Left ventricle myocardium inferior (tissue), 1 donor: ENCODE measurements at regions not wholly inside any gene's neighbourhood (a gene's known extent, or its start where the extent isn't known, plus 50 kb on each side); places are given as distances from the start of the nearest gene placed in this dataset.

Source experiments
- DNase-seq: peaks from one replicate; pipeline ENCODE4 v3.0.0-alpha.2; 2020
- H3K27ac ChIP-seq: fragments of 200-600 bp; replicated peaks from 2 replicates; pipeline ENCODE4 v1.8.0; 2021
- H3K27me3 ChIP-seq: fragments of 200-600 bp; 2 replicates; pipeline ENCODE4 v1.8.0; 2021; ENCODE audit warnings: low read depth
- H3K36me3 ChIP-seq: fragments of 200-600 bp; 2 replicates; pipeline ENCODE4 v1.8.0; 2021
- H3K4me1 ChIP-seq: fragments of 200-600 bp; 2 replicates; pipeline ENCODE4 v1.8.0; 2021
- H3K4me3 ChIP-seq: fragments of 200-600 bp; 2 replicates; pipeline ENCODE4 v1.8.0; 2021; ENCODE audit warnings: mild to moderate bottlenecking, moderate library complexity
- H3K9me3 ChIP-seq: fragments of 200-600 bp; replicated peaks from 2 replicates; pipeline ENCODE4 v1.8.0; 2021
- intact Hi-C: fragments of 100-400 bp; cut with micrococcal nuclease; formaldehyde crosslinking; loops from one replicate; pipeline ENCODE4 v1.11.0; 2022
- TF ChIP-seq, protein P1 (sequence below): fragments of 200-600 bp; IDR thresholded peaks from 2 replicates; pipeline ENCODE4 v1.8.0; 2021; ENCODE audit warnings: antibody characterized with exemption, mild to moderate bottlenecking, borderline replicate concordance
- donor health status: DM: no; HTN: yes; CAD: no; lungs with severe emphysema.

DNA sequence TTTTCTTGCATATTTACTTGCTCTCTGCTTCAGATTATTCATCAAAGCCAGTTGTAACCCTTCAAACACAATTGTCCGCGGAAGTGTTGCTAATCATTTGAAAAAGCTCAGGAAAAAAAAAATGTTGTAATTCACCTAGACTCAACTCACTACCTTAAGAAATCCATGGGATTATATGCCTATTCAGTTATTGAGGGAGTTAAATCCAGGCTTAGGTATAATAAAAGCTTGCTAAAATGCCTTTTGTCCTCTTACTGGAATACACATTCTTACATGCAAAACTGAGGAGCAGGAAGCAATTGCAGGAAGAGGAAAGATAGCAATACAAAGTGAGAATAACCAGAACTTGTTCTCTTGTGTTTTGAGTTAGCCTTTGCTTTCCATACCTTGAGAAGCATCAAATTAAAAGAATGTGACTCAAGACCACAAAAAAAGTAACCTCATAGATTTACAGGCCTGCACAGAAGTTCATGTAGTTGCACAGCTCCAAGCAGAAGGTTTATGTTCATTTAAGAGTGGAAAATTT lies 91.4 kb upstream of the FAM241A start:
- intact Hi-C loops: no loop called here
- Histone ChIP-seq H3K4me3 (no peak overlapping the region), H3K4me1 (no peaks in the 10 kb centered on the region), H3K27ac (no peak overlapping the region), H3K36me3 (no peaks in the 10 kb centered on the region), H3K9me3 (no peaks in the 10 kb centered on the region), H3K27me3 (no peaks in the 10 kb centered on the region)
- DNase-seq: no peak
- TF ChIP-seq, protein P1, sequence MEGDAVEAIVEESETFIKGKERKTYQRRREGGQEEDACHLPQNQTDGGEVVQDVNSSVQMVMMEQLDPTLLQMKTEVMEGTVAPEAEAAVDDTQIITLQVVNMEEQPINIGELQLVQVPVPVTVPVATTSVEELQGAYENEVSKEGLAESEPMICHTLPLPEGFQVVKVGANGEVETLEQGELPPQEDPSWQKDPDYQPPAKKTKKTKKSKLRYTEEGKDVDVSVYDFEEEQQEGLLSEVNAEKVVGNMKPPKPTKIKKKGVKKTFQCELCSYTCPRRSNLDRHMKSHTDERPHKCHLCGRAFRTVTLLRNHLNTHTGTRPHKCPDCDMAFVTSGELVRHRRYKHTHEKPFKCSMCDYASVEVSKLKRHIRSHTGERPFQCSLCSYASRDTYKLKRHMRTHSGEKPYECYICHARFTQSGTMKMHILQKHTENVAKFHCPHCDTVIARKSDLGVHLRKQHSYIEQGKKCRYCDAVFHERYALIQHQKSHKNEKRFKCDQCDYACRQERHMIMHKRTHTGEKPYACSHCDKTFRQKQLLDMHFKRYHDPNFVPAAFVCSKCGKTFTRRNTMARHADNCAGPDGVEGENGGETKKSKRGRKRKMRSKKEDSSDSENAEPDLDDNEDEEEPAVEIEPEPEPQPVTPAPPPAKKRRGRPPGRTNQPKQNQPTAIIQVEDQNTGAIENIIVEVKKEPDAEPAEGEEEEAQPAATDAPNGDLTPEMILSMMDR: no peak

DNA sequence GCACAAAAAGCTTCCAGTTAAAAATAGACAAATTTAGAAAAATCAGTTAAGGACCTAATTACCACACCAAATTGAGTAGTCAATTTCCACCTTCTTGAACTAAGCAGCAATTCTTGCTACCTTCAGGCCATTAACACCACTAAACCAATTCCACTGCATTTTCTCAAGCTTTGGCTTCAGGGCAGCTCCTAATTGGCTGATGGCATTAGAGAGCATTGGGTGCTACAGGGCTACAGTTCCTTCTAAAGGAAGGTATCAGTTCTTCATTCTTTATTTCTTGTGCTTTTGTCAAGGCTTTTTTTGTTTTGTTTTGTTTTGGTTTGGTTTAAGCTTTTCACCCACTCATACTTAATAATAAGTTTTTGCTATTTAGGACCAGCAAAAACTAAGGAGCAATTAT lies 90.2 kb upstream of the FAM241A start:
- no peak for DNase-seq
- Histone ChIP-seq H3K9me3 (no peaks in the 10 kb centered on the region), H3K4me3 (no peak overlapping the region), H3K27ac (no peak overlapping the region), H3K27me3 (no peaks in the 10 kb centered on the region), H3K36me3 (no peaks in the 10 kb centered on the region), H3K4me1 (no peaks in the 10 kb centered on the region)
- TF ChIP-seq, protein P1: no peak
- intact Hi-C loops: no loop called here

DNA sequence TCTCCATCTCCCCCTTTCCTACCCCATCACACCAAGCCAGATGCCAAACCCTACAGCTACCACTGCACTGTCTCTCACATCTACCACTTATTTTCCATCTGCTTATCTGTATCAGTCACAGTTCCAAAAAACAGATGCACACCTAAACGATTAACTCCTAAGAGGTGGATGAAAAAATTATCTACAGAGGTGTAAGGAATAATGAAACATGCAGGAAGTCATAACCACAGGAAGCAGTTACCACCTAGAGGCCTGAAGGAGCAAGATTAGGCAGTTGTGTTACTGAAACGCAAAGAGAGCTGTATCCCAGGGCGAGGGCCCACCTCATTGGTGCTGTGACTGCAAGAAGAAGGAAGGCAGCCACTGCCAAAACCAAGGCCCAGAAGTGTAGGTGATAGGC lies 87.8 kb upstream of the FAM241A start:
- Histone ChIP-seq H3K36me3 (no peaks in the 10 kb centered on the region), H3K4me3 (no peak overlapping the region), H3K9me3 (no peaks in the 10 kb centered on the region), H3K27me3 (no peaks in the 10 kb centered on the region), H3K4me1 (no peaks in the 10 kb centered on the region), H3K27ac (no peak overlapping the region)
- intact Hi-C loops: no loop called here
- TF ChIP-seq, protein P1: no peak
- no peak for DNase-seq

DNA sequence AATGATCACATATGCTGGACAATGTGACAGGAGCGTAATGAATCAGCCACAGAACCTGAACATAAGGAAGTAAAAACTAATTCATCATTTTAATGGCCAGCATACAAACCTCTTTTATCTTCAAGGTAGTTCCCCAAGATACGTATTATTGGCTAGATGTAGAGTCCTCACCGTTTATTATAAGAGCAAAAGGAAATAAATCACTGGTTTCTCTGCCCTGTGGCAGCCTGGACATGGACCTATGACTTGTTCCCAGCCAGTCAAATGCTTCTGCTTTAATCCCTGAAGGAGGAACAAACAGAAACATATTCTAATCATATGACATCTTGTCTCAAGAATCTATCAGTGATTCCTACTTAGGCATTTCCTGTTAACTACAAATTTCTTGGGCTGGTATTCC lies 86.8 kb upstream of the FAM241A start:
- Histone ChIP-seq H3K4me3 (no peak overlapping the region), H3K27me3 (no peaks in the 10 kb centered on the region), H3K9me3 (no peaks in the 10 kb centered on the region), H3K27ac (no peak overlapping the region), H3K36me3 (no peaks in the 10 kb centered on the region), H3K4me1 (no peaks in the 10 kb centered on the region)
- DNase-seq: no peak
- intact Hi-C loops: no loop called here
- TF ChIP-seq, protein P1: no peak

DNA sequence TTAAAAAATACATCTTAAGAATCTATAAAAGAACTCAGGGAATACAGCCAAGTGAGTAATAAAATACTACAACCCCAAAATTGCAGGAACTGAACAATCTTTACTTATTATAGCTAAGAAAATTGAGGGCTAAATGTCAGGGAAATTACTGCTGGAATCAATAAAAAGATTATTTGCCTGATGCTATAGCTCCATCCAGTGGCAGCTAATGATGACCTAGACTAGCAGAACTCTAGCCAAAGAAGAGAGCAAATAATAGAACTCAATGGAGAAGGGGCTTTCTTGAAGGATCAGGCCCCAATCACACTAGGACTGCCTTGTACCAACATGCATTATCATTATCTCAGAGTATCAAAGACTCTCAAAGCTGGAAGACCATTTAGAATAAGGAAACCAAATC lies 85.0 kb upstream of the FAM241A start:
- Histone ChIP-seq H3K4me1 (no peaks in the 10 kb centered on the region), H3K36me3 (no peaks in the 10 kb centered on the region), H3K4me3 (no peak overlapping the region), H3K27ac (no peak overlapping the region), H3K9me3 (no peaks in the 10 kb centered on the region), H3K27me3 (no peaks in the 10 kb centered on the region)
- TF ChIP-seq, protein P1: peak; percentile 24
- intact Hi-C loops: no loop called here
- DNase-seq: no peak
